ENCODE measurements at regions not wholly inside any gene's neighbourhood (a gene's known extent, or its start where the extent isn't known, plus 50 kb on each side); places are given as distances from the start of the nearest gene placed in this dataset.

DNA sequence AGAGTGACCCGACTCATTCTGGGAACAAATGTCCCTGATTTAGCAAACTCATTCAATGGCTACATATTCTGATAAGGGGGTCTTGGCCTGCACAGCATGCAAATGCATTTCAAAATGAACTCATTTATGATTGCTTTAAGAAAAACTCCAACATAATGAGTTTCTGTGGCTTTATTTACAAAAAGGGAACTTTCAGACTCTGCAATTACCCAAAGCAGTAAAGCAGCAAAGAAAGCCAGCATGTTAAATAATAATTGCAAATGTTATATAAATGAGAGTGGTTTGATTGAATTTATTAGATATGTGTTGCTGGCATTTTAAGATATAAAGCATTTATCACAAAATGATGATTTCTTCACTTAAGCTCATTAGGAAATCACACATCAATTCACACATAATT lies 295.7 kb downstream of the FBXW7 start:
- no peak for TF ChIP-seq CTCF (IDR thresholded peaks at IDR 0.05)
- TF ChIP-seq EZH2 (IDR thresholded peaks at IDR 0.05; ENCODE audit: borderline replicate concordance, insufficient read depth, low read depth, low read length, poor library complexity, severe bottlenecking), result no peak

All from B cell (primary cell).